Frontal cortex (tissue), 3 donors: ENCODE measurements at regions not wholly inside any gene's neighbourhood (a gene's known extent, or its start where the extent isn't known, plus 50 kb on each side); places are given as distances from the start of the nearest gene placed in this dataset.

Experiments used
- DNase-seq, 2 donors: peaks; one replicate each; pipeline ENCODE4 v3.0.0; 2012; ENCODE audit warnings: low spot score in 2 of 2
- FAIRE-seq: peaks from 2 replicates; lab custom pipeline; 2012; peaks lifted over from hg19 to GRCh38; lab: Jason Lieb, UNC
- donor health status: control.
- donor health status: control.
- donor health status: control.

DNA sequence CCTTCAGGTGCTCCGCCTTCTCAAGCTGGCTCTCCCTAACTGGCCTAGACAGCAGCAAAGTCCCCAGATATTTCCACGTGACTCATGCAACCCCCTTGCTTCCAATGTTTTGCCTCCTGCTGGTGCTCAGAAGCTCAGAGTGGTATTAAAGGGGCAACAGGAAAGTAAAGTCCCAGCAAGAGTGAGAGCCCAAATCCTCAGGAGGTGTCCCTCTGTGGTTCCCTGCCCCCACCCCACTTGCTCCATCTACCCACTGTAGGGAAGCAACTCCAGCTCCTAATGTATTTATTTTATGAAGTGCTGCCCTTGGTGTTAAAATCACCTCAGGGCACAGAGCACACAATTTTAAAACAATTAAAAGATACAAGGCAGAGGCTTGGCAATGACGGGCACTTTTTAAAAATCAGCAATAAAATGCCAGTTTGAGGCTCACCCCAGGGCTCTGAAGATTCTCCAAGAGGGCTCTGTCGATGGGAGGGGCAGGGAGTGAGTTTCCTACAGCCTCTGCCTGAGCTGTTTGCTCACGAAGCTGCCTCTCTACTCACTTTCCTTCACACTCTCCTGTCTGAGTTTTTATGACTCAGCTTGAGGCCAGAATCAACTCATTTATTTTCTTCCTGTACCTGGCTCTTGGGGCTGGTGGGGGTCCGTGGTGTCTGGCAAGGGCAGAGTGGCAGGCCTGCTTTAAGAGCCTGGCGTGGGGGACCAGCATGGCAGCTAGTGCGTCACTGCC lies 81.9 kb upstream of the MAX start:
- FAIRE-seq (no peak), DNase-seq (no peak)

DNA sequence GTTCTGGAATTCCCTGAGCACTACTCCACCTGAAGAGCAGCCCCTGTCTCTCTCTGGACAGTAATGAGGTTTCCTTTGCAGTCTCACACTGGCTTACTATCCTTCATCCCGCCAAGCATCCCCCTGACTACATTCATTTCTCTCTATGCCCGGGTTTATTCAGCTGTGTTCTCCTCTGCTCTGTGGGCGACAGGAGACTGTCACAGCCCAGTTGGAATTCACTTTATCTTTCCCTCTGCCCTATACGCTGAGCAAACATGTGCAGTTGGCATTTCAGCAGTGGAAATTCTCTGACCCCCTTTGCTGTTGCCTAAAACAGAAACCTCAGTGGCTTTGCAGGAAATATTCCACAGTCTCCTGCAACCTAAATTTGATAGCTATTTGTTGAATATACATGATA lies 83.5 kb upstream of the MAX start:
- DNase-seq: no peak
- no peak for FAIRE-seq

DNA sequence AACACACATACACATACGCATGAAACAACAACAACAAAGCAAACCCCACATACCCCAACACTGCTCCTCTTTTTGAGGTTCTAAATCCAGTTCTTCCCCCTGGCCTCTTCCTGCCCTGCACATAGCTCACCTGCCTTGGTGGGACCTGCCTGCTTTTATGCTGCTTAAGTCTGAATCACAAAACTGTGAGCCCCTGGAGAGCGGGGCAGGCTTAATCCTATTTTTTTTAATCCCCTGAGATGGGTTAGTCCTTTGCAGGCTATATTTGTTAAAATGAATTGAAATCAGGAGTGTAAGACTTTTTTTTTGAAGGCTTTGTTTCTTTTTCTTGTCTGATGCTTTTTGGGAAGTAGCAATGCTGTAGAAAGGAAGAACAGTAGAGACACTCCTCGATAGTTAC lies 84.6 kb upstream of the MAX start:
- no peak for FAIRE-seq

DNA sequence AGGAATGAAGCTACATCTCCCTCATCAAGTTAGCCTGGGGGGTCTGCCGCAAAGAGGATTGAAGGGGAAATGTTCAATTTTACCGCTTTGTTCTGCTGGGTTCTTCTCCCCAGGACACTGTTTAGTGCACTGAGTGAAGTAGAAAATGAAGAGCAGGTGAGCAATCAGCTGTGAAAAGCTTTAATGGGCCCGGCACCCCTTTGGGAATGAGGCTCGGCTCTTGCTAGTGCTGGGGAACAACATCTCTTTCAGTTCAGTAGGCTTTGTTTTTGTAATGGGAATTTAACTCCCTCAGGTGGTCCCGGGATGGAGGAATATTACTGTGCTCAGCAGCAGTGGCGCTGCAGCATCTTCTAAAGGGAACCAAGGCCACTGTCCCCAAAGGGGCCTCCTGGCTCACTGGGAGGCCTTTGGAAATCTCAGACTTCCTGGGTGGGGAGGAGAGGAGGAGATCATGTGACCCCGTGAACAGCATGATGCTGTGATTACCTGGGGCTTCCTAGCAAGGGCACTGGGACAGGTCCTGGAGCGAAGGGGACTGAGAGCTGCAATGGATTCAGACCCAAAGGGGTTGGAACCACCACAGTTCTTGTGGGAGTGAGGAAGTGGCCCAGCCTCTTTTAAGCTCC lies 85.2 kb upstream of the MAX start:
- FAIRE-seq (no peak), DNase-seq (no peak)

More for the DNA sequence above, 84.6 kb upstream of the MAX start:
- DNase-seq: no peak

DNA sequence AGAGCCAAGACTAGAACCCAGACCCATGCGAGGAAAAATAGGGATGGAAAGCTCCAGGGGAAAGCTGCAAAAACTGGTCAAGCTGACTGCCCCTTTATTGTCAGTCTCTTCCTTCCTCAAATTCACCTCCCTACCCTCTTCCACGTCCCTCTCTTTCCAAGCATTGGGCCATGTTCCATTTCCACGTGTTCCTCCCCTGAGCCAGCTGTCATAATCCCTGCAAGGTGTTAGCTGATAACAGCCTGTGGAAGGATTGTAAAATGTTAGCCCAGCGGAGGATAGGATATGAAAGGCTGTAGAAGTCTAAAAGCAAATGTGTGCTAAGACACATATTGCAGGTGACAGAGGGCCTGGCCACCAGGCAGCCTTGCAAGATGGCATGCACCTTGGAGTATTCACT lies 88.0 kb upstream of the MAX start:
- FAIRE-seq (no peak), DNase-seq (no peak)

DNA sequence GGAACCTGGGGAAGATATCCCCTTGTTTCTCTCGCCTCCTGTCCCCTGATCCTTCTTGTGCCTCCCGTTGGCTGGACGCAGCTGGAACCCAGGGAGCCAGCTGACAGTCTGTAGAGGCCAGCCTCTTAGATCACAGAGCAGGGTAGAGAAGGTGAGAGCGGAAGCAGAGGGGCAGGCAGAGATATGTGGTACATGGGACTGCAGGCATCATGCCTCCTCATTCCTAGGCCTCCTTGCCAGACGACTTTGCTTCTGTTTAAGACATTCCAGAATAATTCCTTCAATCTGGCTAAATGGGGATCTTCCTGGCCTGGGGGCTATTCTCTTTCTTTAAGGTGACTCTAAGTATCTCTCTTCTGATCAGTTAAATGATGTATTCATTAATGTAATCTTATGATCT lies 89.4 kb upstream of the MAX start:
- FAIRE-seq: no peak
- DNase-seq: no peak

DNA sequence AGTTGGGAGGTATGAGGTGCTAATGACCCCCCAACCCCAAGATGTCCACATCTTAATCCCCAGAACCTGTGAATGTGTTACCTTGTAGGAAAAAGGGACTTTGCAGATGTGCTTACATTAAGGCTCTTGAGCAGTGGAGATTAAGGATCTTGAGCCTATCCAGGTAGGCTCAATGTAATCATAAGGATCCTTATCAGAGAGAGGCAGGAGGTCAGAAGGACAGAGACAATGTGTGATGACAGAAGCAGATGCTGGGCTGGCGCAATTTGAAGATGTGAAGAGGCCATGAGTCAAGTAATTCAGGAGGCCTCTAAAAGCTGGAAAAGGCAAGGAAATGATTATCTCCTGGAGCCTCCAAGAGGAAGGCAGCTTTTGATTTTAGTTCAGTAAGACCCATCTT lies 90.4 kb upstream of the MAX start:
- FAIRE-seq (no peak), DNase-seq (no peak)

DNA sequence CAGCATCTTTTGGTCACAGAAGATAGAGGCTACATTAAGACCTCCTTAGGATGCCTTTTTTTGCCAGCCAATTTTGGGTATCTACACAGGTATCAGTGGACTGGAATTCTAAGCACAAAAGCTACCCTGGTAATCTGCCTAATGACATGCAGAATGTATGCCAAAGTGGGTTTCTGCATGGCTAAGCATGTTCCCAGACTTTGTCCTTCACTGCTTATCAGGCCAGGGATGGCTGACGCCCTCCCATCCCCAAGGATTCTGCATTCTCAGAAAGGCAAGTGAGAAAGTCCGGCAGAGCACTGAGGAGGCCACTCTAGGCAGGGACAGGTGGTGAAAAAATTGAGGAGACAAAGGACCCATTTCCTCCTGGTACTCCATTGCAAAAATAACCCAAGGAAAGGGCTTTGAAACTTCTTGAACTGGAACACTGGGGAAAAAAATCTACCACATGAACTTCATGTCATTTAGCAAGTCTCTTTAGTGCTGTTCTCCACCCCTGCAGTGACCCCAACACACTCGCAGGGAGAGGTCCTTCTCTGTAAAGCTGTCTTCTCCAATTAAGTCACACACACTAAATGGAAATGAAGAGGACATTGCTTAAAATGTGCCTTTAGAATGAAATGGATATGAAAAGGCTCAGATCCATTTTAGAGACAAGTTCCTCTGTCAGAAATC lies 91.7 kb upstream of the MAX start:
- FAIRE-seq: no peak
- DNase-seq: no peak

DNA sequence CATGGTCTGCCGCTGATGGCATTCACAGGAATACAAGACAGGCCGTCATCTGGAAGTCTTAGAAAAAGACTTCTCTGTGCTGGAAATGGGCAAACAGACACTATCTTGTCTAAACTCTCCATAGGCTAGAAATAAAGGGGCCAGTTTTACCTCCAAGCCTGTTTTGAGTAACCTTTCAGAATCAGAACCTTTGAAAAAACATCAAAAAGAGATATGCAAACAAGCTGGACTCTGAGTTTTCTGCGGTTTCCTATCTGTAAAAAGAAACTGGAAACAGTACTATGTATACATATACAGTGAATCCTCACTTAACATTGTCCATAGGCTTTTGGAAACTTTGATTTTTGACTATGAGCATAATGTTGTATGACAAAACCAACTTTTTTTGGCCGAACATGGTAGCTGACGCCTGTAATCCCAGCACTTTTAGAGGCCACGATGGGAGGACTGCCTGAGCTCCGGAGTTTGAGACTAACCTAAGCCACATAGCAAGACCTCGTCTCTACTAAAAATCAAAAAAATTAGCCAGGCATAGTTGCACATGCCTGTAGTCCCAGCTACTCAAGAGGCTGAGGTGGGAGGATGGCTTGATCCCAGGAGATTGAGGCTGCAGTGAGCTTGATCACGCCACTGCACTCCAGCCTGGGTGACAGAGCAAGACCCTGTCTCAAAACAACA lies 92.9 kb upstream of the MAX start:
- FAIRE-seq (no peak), DNase-seq (no peak)

DNA sequence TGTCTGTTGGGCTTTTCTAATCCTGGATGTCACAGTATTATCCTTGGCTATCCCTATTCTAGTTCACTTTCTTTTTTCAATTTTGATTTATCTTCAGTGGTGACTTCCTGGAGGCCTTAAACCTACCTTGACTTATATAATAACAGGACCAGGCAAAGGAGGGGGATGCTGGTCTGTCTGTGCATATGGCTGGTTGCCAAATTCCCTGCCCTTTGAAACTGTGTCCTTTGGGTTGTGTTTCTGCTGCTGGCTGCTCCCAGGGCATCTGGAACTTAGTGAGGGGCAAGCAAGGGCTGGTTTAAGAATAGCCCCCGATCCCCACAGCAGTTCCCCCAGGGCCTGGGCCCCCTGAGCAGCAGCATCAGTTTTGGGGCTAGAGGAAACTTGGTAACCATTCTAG lies 96.0 kb upstream of the MAX start:
- no peak for FAIRE-seq
- DNase-seq: no peak

DNA sequence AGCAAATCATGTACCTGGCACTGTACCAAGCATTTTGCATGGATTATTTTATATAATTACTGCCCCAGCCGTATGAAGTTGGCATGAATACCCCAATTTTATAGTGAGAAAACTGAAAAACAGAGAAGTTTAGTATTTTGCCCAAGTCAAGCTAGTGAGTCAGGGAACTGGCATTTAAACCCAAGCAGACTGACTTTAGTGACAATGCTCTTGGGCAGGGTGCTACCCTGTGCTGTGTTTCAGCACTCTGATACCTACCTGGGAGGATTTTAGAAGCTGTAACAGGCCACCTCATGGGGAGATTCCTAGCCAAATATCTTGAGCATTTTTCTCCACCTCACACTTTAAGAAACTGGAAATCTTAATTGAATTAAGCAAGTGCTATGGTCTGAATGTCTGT lies 98.1 kb upstream of the MAX start:
- FAIRE-seq (no peak), DNase-seq (no peak)

DNA sequence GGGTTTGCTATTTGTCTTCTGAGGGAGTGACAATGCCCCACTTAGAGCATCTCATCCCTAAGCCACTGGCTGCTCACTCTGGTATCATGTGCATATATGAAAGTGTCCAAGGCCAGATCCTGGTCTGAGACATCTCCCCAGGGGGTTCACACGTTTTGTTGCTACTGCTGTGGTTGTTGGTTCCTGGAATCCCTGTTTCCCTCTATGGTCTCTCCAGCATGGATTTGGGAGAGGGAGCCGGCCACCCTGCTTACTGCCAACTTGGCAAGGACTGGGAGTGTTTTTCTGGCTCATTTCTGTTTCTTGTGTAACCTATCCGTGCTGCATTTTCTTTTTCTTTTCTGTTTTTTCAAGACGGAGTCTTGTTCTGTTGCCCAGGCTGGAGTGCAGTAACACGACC lies 101.3 kb upstream of the MAX start:
- DNase-seq: no peak
- no peak for FAIRE-seq

DNA sequence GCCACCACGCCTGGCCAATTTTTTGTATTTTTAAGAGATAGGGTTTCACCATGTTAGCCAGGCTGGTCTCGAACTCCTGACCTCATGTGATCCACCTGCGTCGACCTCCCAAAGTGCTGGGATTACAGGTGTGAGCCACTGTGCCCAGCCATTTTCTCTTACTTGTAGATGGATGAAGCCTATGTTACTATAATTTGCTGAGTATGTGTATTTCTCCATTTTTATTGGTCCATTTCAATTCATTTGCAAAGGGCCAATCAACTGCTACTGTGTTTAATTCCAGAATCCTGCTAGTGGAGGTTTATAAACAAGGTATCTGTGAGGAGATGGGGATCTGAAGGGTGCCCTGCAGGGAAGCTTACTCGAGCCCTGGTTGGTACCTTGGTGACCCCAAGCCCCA lies 101.7 kb upstream of the MAX start:
- no peak for FAIRE-seq
- no peak for DNase-seq

DNA sequence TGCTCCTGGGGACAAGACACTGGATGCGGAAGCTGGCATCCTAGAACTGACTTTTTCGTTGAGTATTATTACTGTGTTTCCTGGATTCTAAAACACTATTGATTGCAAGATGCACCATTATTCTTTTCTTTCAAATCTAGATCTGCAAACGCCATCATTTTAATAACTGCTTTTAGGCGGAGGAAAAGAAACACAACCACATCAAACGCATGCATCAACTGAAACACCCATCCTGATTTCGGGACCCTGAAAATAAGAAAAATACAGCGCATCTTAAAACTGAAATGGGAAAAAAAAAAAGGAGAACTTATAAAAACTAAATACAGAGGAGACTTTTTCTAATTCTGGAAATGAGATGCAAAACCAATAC lies 103.7 kb upstream of the MAX start:
- no peak for FAIRE-seq
- DNase-seq: no peak

DNA sequence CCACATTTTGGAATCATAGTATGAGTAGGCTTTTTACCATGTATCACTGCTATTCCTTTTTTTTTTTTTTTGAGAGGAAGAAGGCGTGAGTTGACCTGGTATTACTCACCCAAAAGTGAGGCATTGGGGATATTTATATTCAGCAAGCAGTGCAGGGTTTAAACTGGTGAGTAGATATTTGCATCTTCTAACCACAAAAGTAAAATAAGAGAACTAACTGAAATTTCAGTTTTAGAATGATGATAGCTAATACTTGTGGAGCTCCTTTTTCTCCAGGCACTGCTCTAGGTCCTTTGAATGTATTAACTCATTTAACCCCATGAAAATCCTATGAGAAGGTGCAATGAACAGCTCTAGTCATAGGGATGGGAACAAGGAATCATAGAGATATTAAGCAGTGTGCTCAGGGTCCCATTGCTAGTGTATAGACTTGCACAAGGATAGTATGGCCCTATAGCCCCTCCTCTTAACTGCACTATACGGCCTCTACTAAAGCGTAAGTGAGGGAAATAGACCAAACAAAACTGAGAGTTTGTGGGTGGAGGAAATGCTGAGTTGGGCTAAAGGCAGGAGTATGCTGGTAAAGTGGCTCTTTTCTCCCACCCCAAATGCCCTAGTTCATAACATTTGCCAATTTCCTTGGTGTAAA lies 104.3 kb upstream of the MAX start:
- no peak for DNase-seq
- FAIRE-seq: no peak

DNA sequence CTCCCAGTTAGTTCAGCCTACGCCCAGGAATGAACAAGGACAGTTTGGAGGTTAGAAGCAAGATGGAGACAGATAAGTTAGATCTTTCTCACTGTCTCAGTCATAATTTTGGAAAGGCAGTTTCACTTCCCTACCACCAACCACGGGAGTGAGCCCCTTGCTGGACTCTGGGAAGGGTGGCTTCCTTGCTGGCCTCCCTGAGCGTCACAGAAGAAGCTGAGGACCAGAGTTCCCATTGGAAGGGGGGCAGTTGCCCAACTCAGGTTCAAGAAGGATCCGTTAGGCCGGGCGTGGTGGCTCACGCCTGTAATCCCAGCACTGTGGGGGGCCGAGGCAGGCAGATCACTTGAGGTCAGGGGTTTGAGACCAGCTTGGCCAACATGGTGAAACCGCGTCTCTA lies 106.2 kb upstream of the MAX start:
- DNase-seq: no peak
- no peak for FAIRE-seq

DNA sequence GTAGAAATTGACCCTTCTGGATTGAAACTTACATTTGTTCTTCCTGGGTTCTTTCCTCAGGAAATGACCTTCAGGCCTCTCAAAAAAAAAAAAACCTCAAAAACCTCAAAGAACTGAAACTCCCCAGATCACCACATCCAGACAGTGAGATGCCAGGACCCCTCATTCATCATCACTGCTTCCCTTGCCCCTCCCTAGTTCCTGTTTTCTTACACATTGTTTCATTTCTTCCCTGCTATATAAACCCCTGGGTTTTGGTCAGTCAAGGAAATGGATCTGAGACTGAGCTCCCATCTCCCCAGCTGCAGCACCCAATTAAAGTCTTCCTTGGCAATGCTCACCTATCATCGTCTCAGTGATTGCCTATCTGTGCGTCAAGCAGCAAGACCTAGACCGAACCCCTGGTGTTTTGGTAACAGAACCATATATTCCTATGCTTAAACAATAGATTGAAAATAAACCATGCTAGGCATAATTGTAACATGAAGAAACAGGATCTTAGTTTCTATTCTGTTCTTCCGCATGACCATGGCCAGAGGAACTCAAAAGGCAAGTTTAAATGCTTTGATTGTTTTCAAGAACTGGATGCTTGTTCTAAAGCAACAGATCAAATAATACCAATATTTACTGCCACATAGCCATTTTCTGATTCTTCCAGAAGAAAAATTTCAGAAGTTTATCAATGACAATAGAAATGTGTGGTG lies 108.0 kb upstream of the MAX start:
- FAIRE-seq: no peak
- DNase-seq: no peak

DNA sequence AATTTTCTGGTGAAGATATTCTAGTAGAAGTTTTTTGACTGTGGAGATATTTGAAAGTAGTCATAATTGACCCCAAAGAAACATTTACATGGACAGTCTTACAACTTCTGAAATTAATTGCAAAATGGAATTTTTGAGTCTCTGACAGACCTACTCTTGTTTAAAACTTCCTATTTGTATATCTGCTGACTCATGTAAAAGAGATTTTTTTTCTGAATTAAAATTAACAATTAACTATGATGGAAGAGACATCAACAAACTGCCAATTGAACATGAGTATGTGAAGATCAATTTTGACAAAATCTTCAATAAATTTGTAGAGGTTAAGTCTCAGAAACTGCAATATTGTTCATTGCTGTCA lies 108.5 kb upstream of the MAX start:
- FAIRE-seq (no peak), DNase-seq (no peak)

DNA sequence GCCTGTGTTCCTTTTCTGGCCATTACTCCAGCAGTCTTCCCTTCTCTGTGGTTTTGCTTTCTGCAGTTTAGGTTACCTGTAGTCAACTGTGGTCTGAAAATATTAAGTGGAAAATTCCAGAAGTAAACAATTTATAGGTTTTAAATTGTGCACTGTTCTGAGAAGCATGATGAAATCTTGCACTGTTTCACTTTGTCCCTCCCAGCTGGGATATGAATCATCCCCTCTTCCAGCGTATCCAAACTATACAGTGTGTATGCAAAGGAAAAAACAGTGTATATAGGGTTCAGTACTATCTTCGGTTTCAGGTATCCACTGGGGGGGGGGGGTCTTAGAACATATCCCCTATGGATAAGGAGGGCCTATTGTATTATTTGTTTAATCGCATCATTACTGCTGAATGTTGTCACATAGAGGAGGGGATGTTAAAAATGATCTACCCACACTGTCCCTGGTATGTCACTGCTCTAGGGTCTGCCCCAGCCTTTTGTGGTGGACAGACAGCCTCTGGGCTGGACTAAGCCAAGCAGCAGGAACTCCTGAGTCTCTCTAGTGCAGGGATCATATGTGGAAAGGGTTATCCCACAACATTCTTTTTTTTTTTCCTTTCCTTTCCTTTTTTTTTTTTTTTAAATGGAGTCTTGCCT lies 109.1 kb upstream of the MAX start:
- DNase-seq (no peak), FAIRE-seq (no peak)

DNA sequence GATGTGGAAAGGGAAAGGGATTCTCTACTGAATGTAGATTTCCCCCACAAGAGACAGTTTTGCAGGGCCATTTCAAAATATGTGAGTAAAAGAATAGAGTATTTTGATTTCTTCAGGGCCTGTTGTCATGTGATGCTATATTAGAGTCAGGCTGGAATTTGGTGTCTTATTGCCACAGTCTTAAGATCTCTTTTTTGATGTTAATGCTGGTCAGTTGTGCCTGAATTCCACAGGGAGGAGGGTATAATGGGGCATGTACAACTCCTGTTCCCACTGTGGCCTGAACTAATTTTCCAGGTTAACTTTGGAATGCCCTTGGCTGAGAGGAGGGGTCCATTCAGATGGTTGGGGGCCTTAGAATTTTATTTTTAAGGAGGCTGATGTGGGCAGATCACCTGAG lies 111.0 kb upstream of the MAX start:
- FAIRE-seq: no peak
- no peak for DNase-seq
